Sigmoid colon (tissue), 6 donors: ENCODE measurements at regions not wholly inside any gene's neighbourhood (a gene's known extent, or its start where the extent isn't known, plus 50 kb on each side); places are given as distances from the start of the nearest gene placed in this dataset.
A peak's percentile ranks its signal among the peaks of the same experiment; 100 is the strongest.
"Not testable (repeated sequence)": the region's sequence is repeated elsewhere in the genome, so short reads cannot be mapped to it uniquely, and the experiment has no call there.

Experiments used
- DNase-seq: peaks from one replicate; pipeline ENCODE4 v3.0.0-alpha.2; 2019
- H3K27ac ChIP-seq, 4 donors: fragments of 200-600 bp; sonication (generic); one replicate each; pipeline ENCODE4 v1.5.1; 2016 to 2019; ENCODE audit warnings: mild to moderate bottlenecking in 1 of 4
- H3K27me3 ChIP-seq, 3 donors: fragments of 200-600 bp; sonication (generic); one replicate each; pipeline ENCODE4 v1.5.1; 2019; ENCODE audit warnings: mild to moderate bottlenecking in 1 of 3
- H3K36me3 ChIP-seq, 4 donors: fragments of 200-600 bp; sonication (generic); one replicate each; pipeline ENCODE4 v1.5.1; 2016 to 2019
- H3K4me1 ChIP-seq, 4 donors: fragments of 200-600 bp; sonication (generic); one replicate each; pipeline ENCODE4 v1.5.1; 2017 to 2019
- H3K4me3 ChIP-seq, 4 donors: fragments of 200-600 bp; sonication (generic); one replicate each; pipeline ENCODE4 v1.5.1; 2017 to 2019; ENCODE audit warnings: mild to moderate bottlenecking in 2 of 4, moderate library complexity in 1 of 4
- H3K9me3 ChIP-seq, 4 donors: fragments of 200-600 bp in 3 of 4; sonication (generic) in 3 of 4; one replicate each; pipeline versions ENCODE4 v1.5.1 to v1.6.1; 2013 to 2019
- EP300 ChIP-seq, 4 donors: sonication (generic); formaldehyde crosslinking; IDR thresholded peaks; one replicate each; pipeline ENCODE4 v1.6.1; 2017; ENCODE audit warnings: antibody characterized with exemption in 4 of 4
- POLR2A ChIP-seq, 2 donors: fragments of 450-650 bp; IDR thresholded peaks; one replicate each; pipeline ENCODE4 v1.6.1; 2016; ENCODE audit warnings: antibody characterized with exemption in 2 of 2, mild to moderate bottlenecking in 2 of 2, moderate library complexity in 2 of 2
- POLR2AphosphoS5 ChIP-seq, 4 donors: sonication (generic); formaldehyde crosslinking; IDR thresholded peaks; one replicate each; pipeline ENCODE4 v1.6.1; 2017; ENCODE audit warnings: antibody characterized with exemption in 4 of 4
- WGBS, 2 donors: extraction: QIAGEN DNeasy Blood & Tissue Kit; methylation state at CpG; one replicate each; pipeline ENCODE4 v1.1.7; 2013; 5-methylcytosine and 5-hydroxymethylcytosine counted together
- intact Hi-C: fragments of 100-400 bp; cut with DNase I; formaldehyde crosslinking; loops from one replicate; pipeline ENCODE4 v1.15.1; 2023
- TF ChIP-seq, protein P1 (sequence below), 4 experiments: fragments of 450-650 bp in 3 of 4; fragments of 200-600 bp in 1 of 4; IDR thresholded peaks; one replicate each; pipeline ENCODE4 v1.5.1; 2016 to 2019; ENCODE audit warnings: antibody characterized with exemption in 4 of 4, mild to moderate bottlenecking in 3 of 4, moderate library complexity in 2 of 4
- donor health status: healthy with polysubstance abuse.
- donor health status: healthy.

DNA sequence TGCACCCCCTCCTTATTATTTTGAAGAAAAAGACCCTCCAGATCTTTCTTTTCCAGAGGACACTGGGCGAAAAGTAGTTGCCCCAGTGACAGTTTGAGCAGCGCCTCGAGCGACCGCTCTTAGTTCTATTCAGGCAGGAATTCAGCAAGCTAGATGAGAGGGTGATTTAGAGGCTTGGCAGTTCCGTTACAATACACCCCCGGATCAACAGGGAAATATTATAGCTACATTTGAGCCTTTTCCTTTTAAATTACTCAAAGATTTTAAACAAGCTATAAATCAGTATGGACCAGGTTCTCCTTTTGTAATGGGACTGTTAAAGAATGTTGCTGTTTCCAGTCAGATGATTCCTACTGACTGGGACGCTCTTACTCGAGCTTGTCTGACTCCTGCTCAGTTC is 99.2 kb upstream of the EIF5 start:
- H3K36me3 ChIP-seq, H3K27me3 ChIP-seq, H3K9me3 ChIP-seq, DNase-seq, H3K4me3 ChIP-seq, intact Hi-C loops: not testable (repeated sequence)
- H3K27ac ChIP-seq: peak overlapping the region in 3 of 4 donors; percentile 14 to 60 (median 33)
- peaks cover 0 to 13% (median 11%) of the 10 kb centered on the region in 4 donors for H3K4me1 ChIP-seq
- TF ChIP-seq POLR2AphosphoS5 (IDR thresholded peaks at IDR 0.05): peak in 1 of 4 donors; percentile 9
- WGBS, 2 donors: 43 to 77% methylated on average over 9 of the region's 9 CpGs

DNA sequence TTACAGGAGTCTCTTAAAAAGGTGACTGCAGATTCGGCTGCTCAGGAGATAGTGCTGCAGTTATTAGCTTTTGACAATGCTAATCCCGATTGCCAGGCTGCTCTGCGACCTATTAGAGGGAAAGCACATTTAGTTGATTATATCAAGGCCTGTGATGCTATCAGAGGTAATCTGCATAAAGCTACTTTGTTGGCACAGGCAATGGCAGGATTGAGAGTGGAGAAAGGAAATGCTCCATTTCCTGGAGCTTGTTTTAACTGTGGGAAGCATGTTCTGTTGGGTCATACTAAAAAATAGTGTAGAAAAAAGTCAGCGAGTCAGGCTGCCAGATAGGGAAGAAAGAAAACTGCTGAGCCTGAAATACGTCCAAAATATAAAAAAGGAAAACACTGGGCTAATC is 98.5 kb upstream of the EIF5 start:
- intact Hi-C loops, DNase-seq, H3K9me3 ChIP-seq, H3K4me3 ChIP-seq, H3K27me3 ChIP-seq, H3K36me3 ChIP-seq: not testable (repeated sequence)
- H3K27ac ChIP-seq: peak overlapping the region in 2 of 4 donors; percentile 33 to 60
- H3K4me1 ChIP-seq: peaks cover 0 to 13% (median 11%) of the 10 kb centered on the region in 4 donors
- WGBS, 2 donors: 60 to 75% methylated on average over 5 of the region's 5 CpGs

DNA sequence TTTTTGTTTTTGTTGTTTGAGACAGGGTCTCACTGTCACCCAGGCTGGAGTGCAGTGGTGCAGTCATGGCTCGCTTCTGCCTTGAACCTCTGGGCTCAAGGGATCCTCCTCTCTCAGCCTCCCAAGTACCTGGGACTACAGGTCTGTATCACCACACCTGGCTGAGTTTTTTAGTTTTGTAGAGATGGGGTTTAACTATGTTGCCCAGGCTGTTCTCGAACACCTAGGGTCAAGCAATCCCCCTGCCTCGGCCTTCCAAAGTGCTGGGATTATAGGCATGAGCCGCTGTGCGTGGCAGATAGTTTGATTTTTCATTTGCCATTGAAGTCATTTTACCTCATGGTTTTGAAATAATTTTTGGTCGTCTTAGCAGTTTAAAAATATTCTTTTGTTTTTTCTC is 94.3 kb upstream of the EIF5 start:
- 90% methylated on average over 6 of the region's 6 CpGs for WGBS, 2 donors
- no peak for DNase-seq
- no peak overlapping the region for H3K4me3 ChIP-seq
- peaks cover 0 to 8% (median 4%) of the 10 kb centered on the region in 4 donors for H3K4me1 ChIP-seq
- no peaks in the 10 kb centered on the region for H3K36me3 ChIP-seq
- H3K27me3 ChIP-seq: no peaks in the 10 kb centered on the region
- peaks cover 0 to 7% (median 0%) of the 10 kb centered on the region in 4 donors for H3K9me3 ChIP-seq
- TF ChIP-seq EP300 (IDR thresholded peaks at IDR 0.05) (no peak), POLR2A (IDR thresholded peaks at IDR 0.05) (no peak), POLR2AphosphoS5 (IDR thresholded peaks at IDR 0.05) (no peak)
- TF ChIP-seq, protein P1, sequence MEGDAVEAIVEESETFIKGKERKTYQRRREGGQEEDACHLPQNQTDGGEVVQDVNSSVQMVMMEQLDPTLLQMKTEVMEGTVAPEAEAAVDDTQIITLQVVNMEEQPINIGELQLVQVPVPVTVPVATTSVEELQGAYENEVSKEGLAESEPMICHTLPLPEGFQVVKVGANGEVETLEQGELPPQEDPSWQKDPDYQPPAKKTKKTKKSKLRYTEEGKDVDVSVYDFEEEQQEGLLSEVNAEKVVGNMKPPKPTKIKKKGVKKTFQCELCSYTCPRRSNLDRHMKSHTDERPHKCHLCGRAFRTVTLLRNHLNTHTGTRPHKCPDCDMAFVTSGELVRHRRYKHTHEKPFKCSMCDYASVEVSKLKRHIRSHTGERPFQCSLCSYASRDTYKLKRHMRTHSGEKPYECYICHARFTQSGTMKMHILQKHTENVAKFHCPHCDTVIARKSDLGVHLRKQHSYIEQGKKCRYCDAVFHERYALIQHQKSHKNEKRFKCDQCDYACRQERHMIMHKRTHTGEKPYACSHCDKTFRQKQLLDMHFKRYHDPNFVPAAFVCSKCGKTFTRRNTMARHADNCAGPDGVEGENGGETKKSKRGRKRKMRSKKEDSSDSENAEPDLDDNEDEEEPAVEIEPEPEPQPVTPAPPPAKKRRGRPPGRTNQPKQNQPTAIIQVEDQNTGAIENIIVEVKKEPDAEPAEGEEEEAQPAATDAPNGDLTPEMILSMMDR (IDR thresholded peaks at IDR 0.05): no peak
- intact Hi-C loops: no loop called here
- H3K27ac ChIP-seq: no peak overlapping the region

DNA sequence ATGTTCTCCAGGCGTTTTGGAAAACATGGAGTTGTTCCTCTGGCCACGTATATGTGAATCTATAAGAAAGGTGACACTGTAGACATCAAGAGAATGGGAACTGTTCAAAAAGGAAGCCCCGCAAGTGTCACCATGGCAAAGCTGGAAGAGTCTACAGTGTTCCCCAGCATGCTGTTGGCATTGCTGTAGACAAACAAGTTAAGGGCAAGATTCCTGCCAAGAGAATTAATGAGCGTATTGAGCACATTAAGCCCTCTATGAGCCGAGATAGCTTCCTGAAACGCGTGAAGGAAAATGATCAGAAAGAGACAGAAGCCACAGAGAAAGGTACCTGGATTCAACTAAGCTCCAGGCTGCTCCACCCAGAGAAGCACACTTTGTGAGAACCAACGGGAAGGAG is 92.5 kb upstream of the EIF5 start:
- no peak overlapping the region for H3K27ac ChIP-seq
- intact Hi-C loops: no loop called here
- DNase-seq: no peak
- no peak overlapping the region for H3K4me3 ChIP-seq
- H3K4me1 ChIP-seq: peaks cover 0 to 13% (median 7%) of the 10 kb centered on the region in 4 donors
- H3K9me3 ChIP-seq: peaks cover 0 to 7% (median 0%) of the 10 kb centered on the region in 4 donors
- TF ChIP-seq, protein P1 (IDR thresholded peaks at IDR 0.05): no peak
- TF ChIP-seq POLR2AphosphoS5 (IDR thresholded peaks at IDR 0.05) (no peak), EP300 (IDR thresholded peaks at IDR 0.05) (no peak), POLR2A (IDR thresholded peaks at IDR 0.05) (no peak)
- no peaks in the 10 kb centered on the region for H3K36me3 ChIP-seq
- H3K27me3 ChIP-seq: no peaks in the 10 kb centered on the region
- WGBS, 2 donors: 88 to 89% methylated on average over 8 of the region's 8 CpGs

DNA sequence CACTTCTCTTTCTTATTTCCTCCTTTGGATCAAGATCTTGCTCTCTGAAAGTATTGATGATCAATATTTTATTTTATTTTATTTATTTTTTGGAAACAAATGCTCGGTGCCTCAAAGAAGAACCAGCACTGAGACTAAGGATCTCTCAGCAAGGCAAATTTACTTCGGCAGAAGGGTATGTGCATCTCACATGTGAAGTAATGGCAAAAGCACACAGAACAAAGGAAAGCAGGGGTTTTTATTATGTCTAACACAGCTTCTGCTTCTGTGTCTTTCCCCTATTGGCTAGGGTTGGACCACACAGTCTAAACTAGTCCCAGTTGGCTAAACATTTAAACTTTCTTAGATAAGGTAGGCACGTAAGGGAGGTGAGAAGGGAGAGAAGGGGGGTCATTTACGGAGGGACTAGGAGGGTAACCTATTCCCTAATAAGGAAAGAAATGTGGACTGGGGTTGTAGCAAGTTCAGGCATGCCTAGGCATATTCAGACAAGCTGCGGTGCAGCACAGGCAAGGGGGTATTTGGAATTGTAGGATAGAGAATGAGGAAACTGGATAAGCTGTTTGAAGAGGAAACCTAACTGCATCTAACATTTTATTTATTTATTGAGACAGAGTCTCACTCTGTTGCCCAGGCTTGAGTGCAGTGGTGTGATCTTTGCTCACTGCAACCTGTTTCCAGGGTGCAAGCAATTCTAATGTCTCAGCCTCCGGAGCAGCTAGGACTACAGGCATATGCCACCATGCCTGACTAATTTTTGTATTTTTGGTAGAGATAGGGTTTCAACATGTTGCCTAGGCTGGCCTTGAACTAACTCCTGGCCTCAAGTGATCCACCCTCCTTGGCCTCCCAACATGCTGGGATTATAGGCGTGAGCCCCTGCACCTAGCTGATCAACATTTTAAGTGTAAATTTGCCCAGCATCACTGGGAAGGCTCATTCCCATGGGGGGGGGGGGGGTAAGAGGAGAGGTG is 90.0 kb upstream of the EIF5 start:
- no peaks in the 10 kb centered on the region for H3K27me3 ChIP-seq
- TF ChIP-seq, protein P1 (IDR thresholded peaks at IDR 0.05): no peak
- no peak for TF ChIP-seq POLR2A (IDR thresholded peaks at IDR 0.05)
- WGBS, 2 donors: 91 to 93% methylated on average over 7 of the region's 7 CpGs
- H3K36me3 ChIP-seq: no peaks in the 10 kb centered on the region
- H3K9me3 ChIP-seq: no peaks in the 10 kb centered on the region
- DNase-seq: no peak
- no peak overlapping the region for H3K4me3 ChIP-seq
- H3K27ac ChIP-seq: no peak overlapping the region
- peaks cover 0 to 13% (median 7%) of the 10 kb centered on the region in 4 donors for H3K4me1 ChIP-seq
- intact Hi-C loops: no loop called here
